WTC11 (cell line): ENCODE measurements at regions not wholly inside any gene's neighbourhood (a gene's known extent, or its start where the extent isn't known, plus 50 kb on each side); places are given as distances from the start of the nearest gene placed in this dataset.

ENCODE experiments used
- ATAC-seq: fragments of 200-7000 bp; cut with Tn5 transposase; 2 replicates; pipeline ENCODE4 v1.10.0; 2021; ENCODE audit warnings: mild to moderate bottlenecking, moderate library complexity
- CTCF ChIA-PET: fragments of 300-600 bp; sonication (Branson Sonifier 250); formaldehyde crosslinking; loops from one replicate; lab custom pipeline; 2021; ENCODE audit warnings: antibody characterized with exemption; lab: Charles Lee
- POLR2A ChIA-PET: fragments of 350-600 bp; sonication (Branson Sonifier 250); formaldehyde crosslinking; loops from one replicate; lab custom pipeline; 2021; ENCODE audit warnings: antibody characterized with exemption; lab: Charles Lee
- DNase-seq: peaks from one replicate; pipeline ENCODE4 v3.0.0; 2021; ENCODE audit warnings: low spot score
- H3K27ac Mint-ChIP-seq: 2 replicates; pipeline ENCODE4 v1.8.0; 2021; ENCODE audit warnings: mixed read lengths
- H3K27me3 Mint-ChIP-seq: 2 replicates; pipeline ENCODE4 v1.8.0; 2021; ENCODE audit warnings: low read depth, mild to moderate bottlenecking, moderate library complexity, mixed read lengths
- H3K36me3 Mint-ChIP-seq: 2 replicates; pipeline ENCODE4 v1.8.0; 2021; ENCODE audit warnings: mixed read lengths
- H3K4me1 Mint-ChIP-seq: 2 replicates; pipeline ENCODE4 v1.8.0; 2022; ENCODE audit warnings: mixed read lengths
- H3K4me3 Mint-ChIP-seq: 2 replicates; pipeline ENCODE4 v1.8.0; 2021; ENCODE audit warnings: mild to moderate bottlenecking, moderate library complexity, mixed read lengths
- H3K9me3 Mint-ChIP-seq: 2 replicates; pipeline ENCODE4 v1.8.0; 2021; ENCODE audit warnings: mixed read lengths
- EMX1 ChIP-seq: fragments of 250-450 bp; sonication (Bioruptor Pico); IDR thresholded peaks from 2 replicates; pipeline ENCODE4 v1.8.0; 2021; ENCODE audit warnings: mild to moderate bottlenecking
- ESRRA ChIP-seq: sonication (generic); formaldehyde crosslinking; IDR thresholded peaks from 2 replicates; pipeline ENCODE4 v1.8.1; 2022; ENCODE audit warnings: mild to moderate bottlenecking, missing genetic modification reagents, borderline replicate concordance
- GRHL2 ChIP-seq: fragments of 250-450 bp; sonication (Bioruptor Pico); IDR thresholded peaks from 2 replicates; pipeline ENCODE4 v1.8.0; 2022; ENCODE audit warnings: mild to moderate bottlenecking, moderate library complexity; ENCODE audit not compliant: insufficient replicate concordance, severe bottlenecking
- HMGA2 ChIP-seq: fragments of 250-450 bp; sonication (Bioruptor Pico); IDR thresholded peaks from 2 replicates; pipeline ENCODE4 v1.4.0; 2021; ENCODE audit warnings: mild to moderate bottlenecking, moderate library complexity
- TF ChIP-seq, protein P1 (sequence below): fragments of 250-450 bp; sonication (Bioruptor Pico); IDR thresholded peaks from 2 replicates; pipeline ENCODE4 v1.9.0; 2021; ENCODE audit warnings: moderate library complexity, mild to moderate bottlenecking, inconsistent platforms, borderline replicate concordance
- TF ChIP-seq, protein P2 (sequence below): sonication (generic); formaldehyde crosslinking; IDR thresholded peaks from 2 replicates; pipeline ENCODE4 v1.8.1; 2022; ENCODE audit warnings: mild to moderate bottlenecking, moderate library complexity, missing genetic modification reagents
- TF ChIP-seq, protein P3 (sequence below): sonication (generic); formaldehyde crosslinking; IDR thresholded peaks from 2 replicates; pipeline ENCODE4 v1.8.1; 2022; ENCODE audit warnings: low read depth, missing genetic modification reagents, borderline replicate concordance

DNA sequence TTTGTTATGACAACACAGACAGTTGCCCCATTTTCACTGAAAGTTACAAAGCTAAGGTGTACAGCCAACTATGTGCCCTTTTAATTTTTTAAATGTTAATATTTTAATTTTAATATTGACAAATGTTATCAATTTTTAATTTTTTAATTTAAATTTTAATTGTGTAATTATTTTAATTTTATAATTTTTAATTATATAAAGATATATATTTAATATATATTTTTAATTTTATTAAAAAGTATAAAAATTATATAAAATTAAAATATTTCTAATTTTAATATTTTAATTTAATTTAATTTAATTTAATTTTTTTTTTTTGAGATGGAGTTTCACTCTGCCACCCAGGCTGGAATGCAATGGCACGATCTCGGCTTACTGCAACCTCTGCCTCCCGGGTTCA lies 52.1 kb upstream of the ATP11B start:
- CTCF ChIA-PET: no interaction called here

More for the DNA sequence above, 52.1 kb upstream of the ATP11B start:
- POLR2A ChIA-PET: no interaction called here
- ATAC-seq (no peak), DNase-seq (no peak)
- Mint-ChIP-seq H3K36me3 (no peaks in the 10 kb centered on the region), H3K27me3 (no peaks in the 10 kb centered on the region; the same call in 1 of the 2 replicates), H3K4me3 (no peak overlapping the region), H3K9me3 (no peaks in the 10 kb centered on the region), H3K27ac (no peak overlapping the region), H3K4me1 (peaks cover 10% of the 10 kb centered on the region; the same call in 1 of the 2 replicates)
- no peak for TF ChIP-seq GRHL2 (CRISPR knock-in tag)
- TF ChIP-seq HMGA2 (CRISPR knock-in tag): peak; percentile 99
- TF ChIP-seq EMX1 (CRISPR knock-in tag): no peak
- TF ChIP-seq, protein P1, sequence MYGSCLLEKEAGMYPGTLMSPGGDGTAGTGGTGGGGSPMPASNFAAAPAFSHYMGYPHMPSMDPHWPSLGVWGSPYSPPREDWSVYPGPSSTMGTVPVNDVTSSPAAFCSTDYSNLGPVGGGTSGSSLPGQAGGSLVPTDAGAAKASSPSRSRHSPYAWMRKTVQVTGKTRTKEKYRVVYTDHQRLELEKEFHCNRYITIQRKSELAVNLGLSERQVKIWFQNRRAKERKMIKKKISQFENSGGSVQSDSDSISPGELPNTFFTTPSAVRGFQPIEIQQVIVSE (CRISPR knock-in tag): no peak
- no peak for TF ChIP-seq ESRRA (CRISPR knock-in tag)
- TF ChIP-seq, protein P2, sequence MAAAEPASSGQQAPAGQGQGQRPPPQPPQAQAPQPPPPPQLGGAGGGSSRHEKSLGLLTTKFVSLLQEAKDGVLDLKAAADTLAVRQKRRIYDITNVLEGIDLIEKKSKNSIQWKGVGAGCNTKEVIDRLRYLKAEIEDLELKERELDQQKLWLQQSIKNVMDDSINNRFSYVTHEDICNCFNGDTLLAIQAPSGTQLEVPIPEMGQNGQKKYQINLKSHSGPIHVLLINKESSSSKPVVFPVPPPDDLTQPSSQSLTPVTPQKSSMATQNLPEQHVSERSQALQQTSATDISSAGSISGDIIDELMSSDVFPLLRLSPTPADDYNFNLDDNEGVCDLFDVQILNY (CRISPR knock-in tag): no peak
- TF ChIP-seq, protein P3, sequence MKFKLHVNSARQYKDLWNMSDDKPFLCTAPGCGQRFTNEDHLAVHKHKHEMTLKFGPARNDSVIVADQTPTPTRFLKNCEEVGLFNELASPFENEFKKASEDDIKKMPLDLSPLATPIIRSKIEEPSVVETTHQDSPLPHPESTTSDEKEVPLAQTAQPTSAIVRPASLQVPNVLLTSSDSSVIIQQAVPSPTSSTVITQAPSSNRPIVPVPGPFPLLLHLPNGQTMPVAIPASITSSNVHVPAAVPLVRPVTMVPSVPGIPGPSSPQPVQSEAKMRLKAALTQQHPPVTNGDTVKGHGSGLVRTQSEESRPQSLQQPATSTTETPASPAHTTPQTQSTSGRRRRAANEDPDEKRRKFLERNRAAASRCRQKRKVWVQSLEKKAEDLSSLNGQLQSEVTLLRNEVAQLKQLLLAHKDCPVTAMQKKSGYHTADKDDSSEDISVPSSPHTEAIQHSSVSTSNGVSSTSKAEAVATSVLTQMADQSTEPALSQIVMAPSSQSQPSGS (CRISPR knock-in tag): no peak
